ENCODE measurements at regions not wholly inside any gene's neighbourhood (a gene's known extent, or its start where the extent isn't known, plus 50 kb on each side); places are given as distances from the start of the nearest gene placed in this dataset.

DNA sequence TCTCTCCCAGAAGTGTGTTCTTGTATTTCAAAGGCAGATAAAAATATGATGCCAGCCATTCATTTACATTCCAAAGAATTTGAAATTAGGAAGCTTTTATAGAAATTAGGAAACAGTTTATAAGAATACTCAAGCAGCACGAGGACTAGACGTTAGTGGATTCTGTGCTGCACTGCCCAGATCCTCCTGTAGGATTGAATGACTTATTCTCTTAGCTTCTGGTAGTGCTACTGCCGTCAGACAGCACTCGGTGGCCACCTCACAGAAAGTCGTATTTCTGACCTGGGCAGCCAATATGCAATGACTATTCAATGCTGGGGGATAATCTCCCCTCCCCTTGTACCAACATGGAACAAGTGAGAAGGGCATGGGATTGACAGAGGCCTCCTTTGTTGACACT lies 326.4 kb downstream of the RPL10L start:
- no peak overlapping the region for H3K9ac ChIP-seq (ENCODE audit: low read length)
- no peak overlapping the region for H2AFZ ChIP-seq (ENCODE audit: low read depth, low read length, poor library complexity, severe bottlenecking)
- H3K4me3 ChIP-seq (replicated peaks in 1 of 2; ENCODE audit: low read depth in 1 of 2, low read length in 2 of 2), result no peak overlapping the region
- H4K20me1 ChIP-seq (ENCODE audit: insufficient read depth), result no peaks in the 10 kb centered on the region
- H3K4me2 ChIP-seq (ENCODE audit: low read length), result no peak overlapping the region
- ATAC-seq, result no peak
- H3K27me3 ChIP-seq (ENCODE audit: insufficient read depth, low read length), result no peaks in the 10 kb centered on the region
- no peak for DNase-seq (ENCODE audit: low read depth, low spot score)
- H3K9me2 ChIP-seq (ENCODE audit: insufficient read depth), result no peaks in the 10 kb centered on the region
- POLR2A ChIA-PET, result no interaction called here
- BruUV-seq (replicated peaks), result no TSS peak
- CTCF ChIA-PET, result no interaction called here
- RAD21 ChIA-PET (ENCODE audit: low non-redundant PET in 1 of 2, low total read pairs in 2 of 2, uncharacterized antibody in 2 of 2, unreplicated experiment in 2 of 2), result no interaction called here
- H3K36me3 ChIP-seq (ENCODE audit: control insufficient read depth in 1 of 2, insufficient read depth in 2 of 2, low read length in 2 of 2), result no peaks in the 10 kb centered on the region
- intact Hi-C loops (cut with micrococcal nuclease), result no loop called here
- no peaks in the 10 kb centered on the region for H3K9me3 ChIP-seq (ENCODE audit: control insufficient read depth in 1 of 2, insufficient read depth in 1 of 2, low read depth in 1 of 2, low read length in 2 of 2)
- H3K79me2 ChIP-seq (ENCODE audit: insufficient read depth, low read length), result no peaks in the 10 kb centered on the region
- TF ChIP-seq ZFX (IDR thresholded peaks at IDR 0.05) (no peak), REST (IDR thresholded peaks at IDR 0.05; ENCODE audit: low read depth) (no peak), SRF (IDR thresholded peaks at IDR 0.05; ENCODE audit: low read depth) (no peak), EZH2 (IDR thresholded peaks at IDR 0.05) (no peak)
- no peak overlapping the region for H3K27ac ChIP-seq (ENCODE audit: low read depth, low read length)
- no peaks in the 10 kb centered on the region for H3K4me1 ChIP-seq (ENCODE audit: control insufficient read depth in 1 of 2, insufficient read depth in 2 of 2, low read length in 2 of 2)

DNA sequence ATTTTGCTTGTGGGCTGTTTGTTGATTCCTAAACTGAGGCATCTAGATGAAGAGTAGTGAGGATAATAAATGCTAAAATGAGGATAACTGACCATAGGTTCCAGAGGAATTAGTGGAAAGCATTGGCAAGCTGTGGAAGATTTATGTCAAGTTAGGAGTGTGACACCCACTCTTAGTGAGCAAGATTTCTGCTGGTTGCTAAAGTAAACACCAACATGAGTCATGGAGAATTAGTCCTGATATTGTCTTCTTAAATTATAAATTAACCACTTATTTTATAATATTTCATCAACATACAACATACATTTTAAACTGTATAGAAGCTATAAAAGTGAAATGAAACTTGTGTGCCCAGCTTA lies 328.2 kb downstream of the RPL10L start:
- BruUV-seq (replicated peaks), result no TSS peak
- no peak overlapping the region for H3K4me3 ChIP-seq (replicated peaks in 1 of 2; ENCODE audit: low read depth in 1 of 2, low read length in 2 of 2)
- H3K9me3 ChIP-seq (ENCODE audit: control insufficient read depth in 1 of 2, insufficient read depth in 1 of 2, low read depth in 1 of 2, low read length in 2 of 2), result no peaks in the 10 kb centered on the region
- CTCF ChIA-PET, result no interaction called here
- no peaks in the 10 kb centered on the region for H3K27me3 ChIP-seq (ENCODE audit: insufficient read depth, low read length)
- intact Hi-C loops (cut with micrococcal nuclease), result no loop called here
- RAD21 ChIA-PET (ENCODE audit: low non-redundant PET in 1 of 2, low total read pairs in 2 of 2, uncharacterized antibody in 2 of 2, unreplicated experiment in 2 of 2), result no interaction called here
- DNase-seq (ENCODE audit: low read depth, low spot score) (no peak), ATAC-seq (no peak)
- H3K9ac ChIP-seq (ENCODE audit: low read length), result no peak overlapping the region
- H3K4me1 ChIP-seq (ENCODE audit: control insufficient read depth in 1 of 2, insufficient read depth in 2 of 2, low read length in 2 of 2), result no peaks in the 10 kb centered on the region
- no peaks in the 10 kb centered on the region for H3K9me2 ChIP-seq (ENCODE audit: insufficient read depth)
- no peaks in the 10 kb centered on the region for H4K20me1 ChIP-seq (ENCODE audit: insufficient read depth)
- no peak overlapping the region for H3K27ac ChIP-seq (ENCODE audit: low read depth, low read length)
- TF ChIP-seq YY1 (IDR thresholded peaks at IDR 0.05; ENCODE audit: extremely low read depth, insufficient replicate concordance, low read depth, low read length) (no peak), ATF3 (IDR thresholded peaks at IDR 0.05) (no peak), SRF (IDR thresholded peaks at IDR 0.05; ENCODE audit: low read depth) (no peak), TCF7L2 (IDR thresholded peaks at IDR 0.05; ENCODE audit: borderline replicate concordance, extremely low read depth, insufficient read depth, insufficient read length) (no peak), EGR1 (IDR thresholded peaks at IDR 0.05; ENCODE audit: low read depth) (no peak), ZBTB33 (IDR thresholded peaks at IDR 0.05; ENCODE audit: extremely low read depth, insufficient replicate concordance, low read length) (no peak), ELF1 (IDR thresholded peaks at IDR 0.05; ENCODE audit: borderline replicate concordance, low read depth) (no peak), SP1 (IDR thresholded peaks at IDR 0.05; ENCODE audit: low read depth) (no peak), RAD21 (IDR thresholded peaks at IDR 0.05; ENCODE audit: low read depth) (no peak)
- H2AFZ ChIP-seq (ENCODE audit: low read depth, low read length, poor library complexity, severe bottlenecking), result no peak overlapping the region
- H3K36me3 ChIP-seq (ENCODE audit: control insufficient read depth in 1 of 2, insufficient read depth in 2 of 2, low read length in 2 of 2), result no peaks in the 10 kb centered on the region
- no peaks in the 10 kb centered on the region for H3K79me2 ChIP-seq (ENCODE audit: insufficient read depth, low read length)
- POLR2A ChIA-PET, result no interaction called here
- no peak overlapping the region for H3K4me2 ChIP-seq (ENCODE audit: low read length)

Measured in HCT116 (cell line).